GM21786 (cell line): ENCODE measurements at regions not wholly inside any gene's neighbourhood (a gene's known extent, or its start where the extent isn't known, plus 50 kb on each side); places are given as distances from the start of the nearest gene placed in this dataset.

ENCODE experiments used
- ATAC-seq: cut with Tn5 transposase; IDR thresholded peaks from one replicate; pipeline ENCODE4 v1.9.1; 2021; ENCODE audit not compliant: unreplicated experiment

DNA sequence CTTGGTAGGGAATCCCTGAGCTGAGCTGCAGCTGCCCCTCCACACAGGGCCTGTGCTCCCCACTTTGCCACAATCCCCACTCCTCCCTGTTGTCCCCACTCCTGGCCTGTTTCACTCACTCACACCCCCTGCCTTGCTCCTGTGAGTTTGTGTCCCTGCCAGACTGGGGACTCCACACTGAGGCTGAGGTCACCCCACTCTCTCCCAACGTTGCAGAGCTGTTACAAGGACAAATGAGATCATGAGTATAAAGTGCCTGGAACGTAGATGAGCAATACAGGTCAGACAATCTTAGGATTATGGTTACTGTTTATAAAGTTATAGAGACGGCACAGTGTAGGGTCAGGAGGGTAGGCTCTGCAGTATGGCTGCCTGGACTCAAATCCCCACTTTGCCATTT lies 426.0 kb upstream of the SULF2 start:
- ATAC-seq = no peak

- no peak for ATAC-seq
Measured at GRCh38 chr20:48210111-48211027, 425.1 kb upstream of the SULF2 start.

GRCh38 chr20:48209102-48209501 lies 423.8 kb upstream of the SULF2 start:
- no peak for ATAC-seq

DNA sequence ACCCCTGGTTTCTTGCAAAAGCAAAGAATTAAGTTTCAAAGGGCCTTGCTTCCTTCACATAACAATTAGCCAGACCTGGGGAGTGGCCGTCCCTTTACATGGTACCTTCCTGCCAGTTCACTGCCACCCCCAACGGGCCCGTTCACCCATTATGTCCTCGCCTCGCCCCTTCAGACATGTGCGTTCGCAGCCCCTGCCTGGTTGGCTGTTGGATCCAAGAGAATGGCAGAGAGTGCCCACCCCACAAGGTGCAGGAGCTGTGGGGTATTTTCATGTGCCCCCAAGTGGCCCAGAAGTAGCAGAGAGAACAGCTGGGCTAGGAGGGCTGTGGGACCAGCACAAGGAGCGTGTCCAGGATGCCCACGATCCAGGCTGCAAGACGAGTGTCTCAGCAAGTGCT lies 422.9 kb upstream of the SULF2 start:
- no peak for ATAC-seq

GRCh38 chr20:48207505-48207904 lies 422.2 kb upstream of the SULF2 start:
- ATAC-seq = no peak

DNA sequence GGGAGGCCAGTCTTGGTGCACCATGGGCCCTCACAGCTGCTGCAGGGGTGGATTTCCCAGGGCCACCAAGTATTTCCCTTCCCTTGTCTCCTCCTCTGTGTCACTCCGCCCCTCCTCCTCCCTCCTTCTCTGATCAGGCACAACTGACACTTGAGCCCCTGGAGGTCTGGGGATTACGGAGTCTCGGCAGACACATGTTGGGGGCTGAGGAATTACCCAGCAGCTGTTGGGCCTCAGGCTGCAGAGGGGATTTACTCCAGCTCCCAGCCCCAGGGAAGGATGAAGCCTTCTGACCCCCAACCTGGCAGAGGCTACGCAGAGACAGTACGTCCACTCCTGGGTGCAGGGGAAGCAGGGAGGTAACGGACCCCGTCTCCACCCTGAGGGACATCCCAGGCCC lies 420.5 kb upstream of the SULF2 start:
- no peak for ATAC-seq

DNA sequence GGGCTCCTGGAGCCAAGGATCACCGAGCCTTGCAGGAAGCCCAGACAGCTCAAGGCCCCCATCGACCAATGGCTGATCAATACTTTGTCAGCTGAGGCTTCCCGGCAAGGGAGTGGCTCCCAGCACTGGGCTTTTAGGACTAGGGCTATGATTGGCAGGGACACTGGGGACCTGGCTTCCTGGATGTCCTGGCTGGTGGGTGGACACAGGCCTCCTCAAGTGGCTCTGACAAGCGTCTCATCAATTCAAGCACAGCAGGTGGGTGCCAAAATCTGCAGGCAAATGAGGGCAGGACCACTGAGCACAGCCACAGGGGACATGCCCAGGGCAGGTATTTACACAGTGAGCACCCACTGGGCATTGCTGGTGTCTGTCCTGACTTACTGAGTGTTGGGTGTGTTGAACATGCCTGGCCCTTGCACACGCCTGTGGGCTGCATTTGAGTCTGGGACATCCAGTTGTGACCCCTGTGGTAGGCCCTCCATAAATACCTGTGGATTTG lies 420.1 kb upstream of the SULF2 start:
- ATAC-seq = no peak

DNA sequence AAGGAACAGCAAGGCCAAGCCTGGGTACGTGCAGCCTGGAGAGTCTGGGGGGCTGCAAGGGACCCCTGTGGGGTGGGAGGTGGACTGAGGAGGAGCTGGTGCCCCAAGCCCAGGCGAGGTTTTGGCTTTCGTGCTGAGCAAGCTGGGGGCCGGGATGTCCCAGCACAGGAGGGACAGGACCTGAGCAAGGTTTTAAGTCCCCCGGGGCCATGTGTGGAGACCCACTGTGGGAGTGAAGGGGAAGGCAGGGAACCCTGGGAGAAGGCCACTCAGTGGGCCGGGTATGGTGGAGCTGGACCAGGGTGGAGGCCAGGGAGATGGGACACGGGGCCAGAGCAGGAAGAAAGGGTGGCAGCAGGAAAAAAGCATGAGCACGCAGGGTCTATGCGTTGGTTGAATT lies 419.2 kb upstream of the SULF2 start:
- ATAC-seq = no peak

GRCh38 chr20:48203252-48203651 lies 418.0 kb upstream of the SULF2 start:
- ATAC-seq = no peak

GRCh38 chr20:48202334-48203113 lies 417.2 kb upstream of the SULF2 start:
- no peak for ATAC-seq

DNA sequence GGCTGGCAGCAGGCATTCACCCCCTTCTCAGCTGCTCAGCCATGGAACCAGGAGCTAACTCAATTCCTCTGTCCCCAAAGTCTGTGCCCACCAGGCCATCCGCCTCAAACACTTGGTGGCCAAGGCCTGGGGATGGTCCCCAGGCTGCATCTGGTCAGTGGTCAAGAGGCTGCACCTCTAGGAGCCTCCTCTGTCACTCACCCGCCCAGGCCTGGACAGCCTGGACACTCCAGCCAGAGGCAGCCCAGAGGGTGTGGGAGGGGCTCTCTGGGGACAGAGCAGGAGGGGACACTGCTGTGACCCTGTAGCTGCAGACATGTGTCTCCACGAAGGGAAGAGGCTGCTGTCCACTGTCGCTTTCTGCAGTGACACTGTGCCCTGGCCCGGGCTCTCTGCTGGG lies 416.6 kb upstream of the SULF2 start:
- ATAC-seq = no peak

DNA sequence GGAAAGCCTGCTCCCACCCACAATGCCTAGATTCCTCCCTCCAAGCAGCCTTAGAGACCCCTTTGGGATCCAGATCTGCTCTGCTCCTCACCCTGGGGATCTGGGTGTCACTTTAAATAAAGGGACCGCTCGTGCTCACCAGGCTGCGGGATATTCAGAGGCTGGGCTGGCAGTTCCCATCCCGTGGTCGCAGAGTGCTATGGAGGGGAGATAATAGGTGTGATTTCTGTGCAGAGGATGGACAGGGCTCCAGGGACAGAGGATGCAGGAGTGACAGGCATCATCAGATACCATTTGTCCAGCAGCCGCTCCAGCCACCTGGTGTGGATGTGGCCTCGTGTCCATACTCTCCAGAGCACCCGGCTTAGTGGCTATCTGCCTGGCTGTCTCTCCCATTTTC lies 415.9 kb upstream of the SULF2 start:
- no peak for ATAC-seq

GRCh38 chr20:48198929-48199451 lies 413.7 kb upstream of the SULF2 start:
- no peak for ATAC-seq

- ATAC-seq = no peak
Measured at GRCh38 chr20:48197066-48197465, 411.8 kb upstream of the SULF2 start.

- ATAC-seq = no peak
Measured at GRCh38 chr20:48196486-48196885, 411.2 kb upstream of the SULF2 start.

- ATAC-seq = no peak
Measured at GRCh38 chr20:48196001-48196400, 410.7 kb upstream of the SULF2 start.

DNA sequence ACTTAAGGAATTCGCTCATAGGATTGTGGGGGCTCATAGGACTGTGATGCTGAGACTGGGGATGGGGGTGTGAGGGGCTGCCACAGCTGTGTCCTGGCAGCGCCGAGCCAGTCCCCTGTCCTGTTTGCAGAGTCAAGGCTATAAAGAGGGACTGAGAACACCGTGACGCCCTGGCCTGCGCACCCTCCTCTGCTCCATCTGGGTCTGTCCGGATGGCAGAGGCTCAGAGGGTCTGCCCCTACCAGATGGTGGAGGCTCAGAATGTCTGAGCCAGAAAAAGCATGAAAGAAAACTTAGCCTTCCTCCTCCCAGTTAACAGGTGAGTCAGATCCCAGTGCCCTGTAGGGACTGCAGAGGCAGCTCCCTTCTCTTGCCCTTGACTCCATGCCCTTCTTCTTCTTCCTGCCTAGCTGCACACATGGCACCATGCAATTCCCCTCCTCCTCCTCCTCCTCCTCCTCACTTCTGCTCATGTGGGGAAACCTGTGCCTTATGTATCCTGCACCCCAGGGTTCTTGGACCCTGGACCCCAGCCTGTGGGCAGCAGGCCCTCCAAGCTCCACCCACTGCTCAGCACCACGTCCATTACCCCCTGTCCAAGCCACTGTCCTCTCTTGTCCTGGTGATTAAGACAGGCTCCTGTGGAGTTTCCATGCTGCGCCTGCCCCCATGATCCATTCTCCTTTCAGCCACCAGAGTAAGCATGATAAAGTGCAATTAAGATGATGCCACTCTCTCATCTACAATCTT lies 410.0 kb upstream of the SULF2 start:
- ATAC-seq = no peak

DNA sequence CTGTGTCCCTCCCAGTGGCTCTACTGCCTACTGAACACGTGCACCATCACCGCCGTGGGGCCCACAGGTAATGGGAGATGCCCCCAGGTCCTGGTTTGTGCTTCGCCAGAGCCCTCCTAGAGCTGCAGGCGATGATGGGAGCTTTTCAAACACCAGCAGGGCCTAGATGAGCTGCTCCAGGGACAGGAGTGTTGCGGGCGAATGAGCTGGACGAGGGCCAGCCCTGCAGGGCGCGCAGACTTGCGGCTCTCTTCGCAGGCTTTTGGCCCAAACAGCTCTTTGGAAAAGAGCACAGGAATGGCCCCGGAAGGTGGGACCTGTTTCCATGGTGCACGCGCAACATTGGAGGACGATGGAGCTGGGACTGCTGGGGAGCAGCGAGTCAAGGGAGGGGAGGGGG lies 409.3 kb upstream of the SULF2 start:
- no peak for ATAC-seq

DNA sequence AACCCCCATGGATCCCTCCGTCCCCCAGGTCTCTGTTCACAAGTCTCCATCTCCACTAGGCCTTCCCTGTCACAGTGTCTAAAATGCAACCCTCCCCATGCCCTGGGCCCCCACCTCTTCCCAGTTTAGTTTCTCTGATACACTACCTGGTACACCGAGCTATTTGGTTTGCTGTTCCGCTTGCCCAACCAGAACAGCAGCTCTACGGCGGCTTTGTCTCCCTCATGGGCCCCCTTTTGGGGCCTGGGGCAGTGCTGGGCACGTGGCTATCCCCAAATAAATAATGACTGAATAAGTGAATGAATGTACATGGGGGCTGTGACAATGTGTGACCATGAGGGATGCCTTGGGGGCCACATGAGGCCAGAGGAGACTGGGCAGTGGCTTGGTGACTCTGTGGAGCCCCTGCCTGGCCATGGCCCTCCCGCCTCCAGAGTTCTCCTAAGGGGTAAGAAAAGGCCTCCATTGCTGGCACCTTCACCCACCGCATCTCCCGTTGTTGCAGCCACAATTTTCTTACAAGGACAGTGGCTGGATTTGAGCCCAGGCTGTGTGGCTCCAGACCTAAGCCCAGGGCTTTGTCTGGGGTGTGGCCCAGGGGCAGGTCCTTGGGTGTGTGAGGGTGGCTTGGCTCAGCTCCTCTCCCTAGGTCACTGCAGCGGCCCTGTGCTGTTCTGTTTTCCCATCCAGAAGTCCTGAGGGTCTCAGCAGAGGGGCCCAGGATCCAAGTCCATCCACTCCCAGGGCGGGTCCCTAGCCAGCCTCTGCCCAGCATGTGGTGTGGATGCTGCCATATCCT lies 408.5 kb upstream of the SULF2 start:
- no peak for ATAC-seq

DNA sequence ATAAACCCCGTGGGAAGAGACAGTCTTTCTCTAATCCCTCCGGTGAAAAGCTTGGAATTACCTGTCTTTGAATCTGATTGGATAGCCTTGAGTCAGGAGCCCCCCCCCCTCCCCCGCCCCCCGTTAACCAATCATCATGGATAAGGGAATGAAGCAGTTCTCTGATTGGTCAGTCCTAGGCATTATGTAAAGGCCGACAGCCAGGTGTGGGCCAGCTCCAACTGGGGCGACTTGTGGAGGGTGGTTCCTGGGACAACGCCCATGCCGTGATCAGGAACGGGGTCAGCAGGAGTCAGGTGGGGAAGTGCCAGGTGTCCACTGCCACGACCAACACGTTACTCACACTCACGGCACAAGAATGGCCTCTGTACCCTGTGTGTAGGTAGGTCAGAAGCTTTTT lies 406.8 kb upstream of the SULF2 start:
- no peak for ATAC-seq
